Keratinocyte (primary cell): ENCODE measurements at regions not wholly inside any gene's neighbourhood (a gene's known extent, or its start where the extent isn't known, plus 50 kb on each side); places are given as distances from the start of the nearest gene placed in this dataset.
A peak's percentile ranks its signal among the peaks of the same experiment; 100 is the strongest.

Experiments used
- DNase-seq: peaks from one replicate; pipeline ENCODE4 v3.0.0-alpha.2; 2011; ENCODE audit warnings: low read depth, missing footprints, low spot score
- FAIRE-seq: peaks from 2 replicates; lab custom pipeline; 2011; peaks lifted over from hg19 to GRCh38; lab: Jason Lieb, UNC
- H2AFZ ChIP-seq: 2 replicates; pipeline ENCODE4 v1.6.0; 2012; ENCODE audit warnings: low read length, control low read depth, inconsistent platforms; ENCODE audit not compliant: control insufficient read depth
- H3K27ac ChIP-seq: 2 replicates; pipeline ENCODE4 v1.5.1; 2011; ENCODE audit warnings: low read length; ENCODE audit not compliant: control insufficient read depth, insufficient read depth
- H3K27me3 ChIP-seq: 3 replicates; pipeline ENCODE4 v1.6.0; 2011; ENCODE audit warnings: low read length; ENCODE audit not compliant: control insufficient read depth, insufficient read depth; ENCODE audit errors: extremely low read depth
- H3K36me3 ChIP-seq, 2 experiments: 2 replicates in 1 of 2; 3 replicates in 1 of 2; pipeline ENCODE4 v1.5.1; 2011; ENCODE audit warnings: low read length in 2 of 2, mild to moderate bottlenecking in 1 of 2; ENCODE audit not compliant: control insufficient read depth in 2 of 2, insufficient read depth in 2 of 2; ENCODE audit errors: extremely low read depth in 1 of 2
- H3K4me1 ChIP-seq: 3 replicates; pipeline ENCODE4 v1.5.1; 2011; ENCODE audit warnings: low read length; ENCODE audit not compliant: control insufficient read depth, insufficient read depth; ENCODE audit errors: extremely low read depth
- H3K4me2 ChIP-seq: 3 replicates; pipeline ENCODE4 v1.6.0; 2011; ENCODE audit warnings: low read depth, low read length; ENCODE audit not compliant: control insufficient read depth, insufficient read depth; ENCODE audit errors: extremely low read depth
- H3K4me3 ChIP-seq, 3 experiments: fragments of 200-600 bp in 1 of 3; sonication (generic) in 1 of 3; 2 replicates in 2 of 3; 3 replicates in 1 of 3; pipeline ENCODE4 v1.5.1; 2011 to 2016; ENCODE audit warnings: low read length in 3 of 3, mild to moderate bottlenecking in 3 of 3, control low read depth in 2 of 3, inconsistent platforms in 1 of 3, low read depth in 1 of 3, mixed read lengths in 1 of 3, mixed run types in 1 of 3, moderate library complexity in 1 of 3; ENCODE audit not compliant: control insufficient read depth in 2 of 3, insufficient read depth in 2 of 3; ENCODE audit errors: extremely low read depth in 1 of 3
- H3K79me2 ChIP-seq: 2 replicates; pipeline ENCODE4 v1.6.0; 2012; ENCODE audit warnings: low read length; ENCODE audit not compliant: control insufficient read depth, insufficient read depth
- H3K9ac ChIP-seq: 3 replicates; pipeline ENCODE4 v1.6.0; 2011; ENCODE audit warnings: low read length; ENCODE audit not compliant: control insufficient read depth, insufficient read depth; ENCODE audit errors: extremely low read depth
- H3K9me1 ChIP-seq: 3 replicates; pipeline ENCODE4 v1.6.0; 2011; ENCODE audit warnings: low read length; ENCODE audit not compliant: control insufficient read depth, insufficient read depth; ENCODE audit errors: extremely low read depth
- H3K9me3 ChIP-seq: 2 replicates; pipeline ENCODE4 v1.5.1; 2012; ENCODE audit warnings: low read depth, low read length; ENCODE audit not compliant: control insufficient read depth
- H4K20me1 ChIP-seq: 3 replicates; pipeline ENCODE4 v1.6.0; 2011; ENCODE audit warnings: low read length; ENCODE audit not compliant: control insufficient read depth, insufficient read depth; ENCODE audit errors: extremely low read depth
- EZH2 ChIP-seq: IDR thresholded peaks from one replicate; pipeline ENCODE4 v1.6.1; 2012; ENCODE audit warnings: inconsistent platforms, mild to moderate bottlenecking, low read length, moderate library complexity
- dilution Hi-C: fragments of 300-500 bp; cut with MboI; formaldehyde crosslinking; loops from one replicate; pipeline ENCODE4 v1.7.0; 2020; ENCODE audit warnings: low sequenced_read_pairs; ENCODE audit not compliant: extremely low pct_ligation_motif_present
- TF ChIP-seq, protein P1 (sequence below), 3 experiments: IDR thresholded peaks in 1 of 3; conservative IDR thresholded peaks in 1 of 3; optimal IDR thresholded peaks in 1 of 3; 2 replicates in 2 of 3; 3 replicates in 1 of 3; pipeline versions ENCODE3 to v1.5.1; 2011; ENCODE audit warnings: low read length in 3 of 3, mild to moderate bottlenecking in 3 of 3, moderate library complexity in 2 of 3, control low read depth in 1 of 3, inconsistent platforms in 1 of 3; ENCODE audit not compliant: insufficient read depth in 2 of 3; ENCODE audit errors: extremely low read depth in 1 of 3

DNA sequence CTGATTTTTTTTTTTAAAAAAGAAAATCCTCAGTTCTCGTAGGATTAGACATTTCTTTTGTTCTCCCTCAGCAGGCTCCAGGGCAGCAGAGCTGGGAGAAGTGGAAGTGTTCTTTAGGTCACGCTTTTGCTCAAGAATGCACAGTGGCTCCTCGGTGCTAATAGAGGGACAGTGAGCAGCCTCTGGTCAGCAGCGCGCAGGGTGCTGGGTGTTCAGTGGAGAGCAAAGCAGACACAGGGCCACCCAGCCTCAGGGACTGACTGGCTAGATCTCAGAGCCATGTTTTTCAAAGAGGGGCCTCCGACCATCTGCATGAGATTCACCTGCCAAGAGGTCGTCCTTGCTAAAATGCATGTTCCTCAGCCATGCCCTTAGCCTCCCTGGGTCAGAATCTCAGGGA lies 218.8 kb downstream of the HAUS1 start:
- Histone ChIP-seq H3K9me1 (no peaks in the 10 kb centered on the region), H3K79me2 (no peaks in the 10 kb centered on the region), H3K4me2 (peak overlapping the region; percentile 33), H3K4me1 (peaks cover 46% of the 10 kb centered on the region), H3K27me3 (no peaks in the 10 kb centered on the region), H3K9ac (peak overlapping the region; percentile 68), H3K27ac (peak overlapping the region; percentile 95), H4K20me1 (no peaks in the 10 kb centered on the region), H3K4me3 (no peak overlapping the region), H2AFZ (no peak overlapping the region), H3K36me3 (no peaks in the 10 kb centered on the region), H3K9me3 (no peaks in the 10 kb centered on the region)
- no peak for FAIRE-seq
- no peak for DNase-seq
- TF ChIP-seq EZH2, result no peak
- TF ChIP-seq, protein P1, sequence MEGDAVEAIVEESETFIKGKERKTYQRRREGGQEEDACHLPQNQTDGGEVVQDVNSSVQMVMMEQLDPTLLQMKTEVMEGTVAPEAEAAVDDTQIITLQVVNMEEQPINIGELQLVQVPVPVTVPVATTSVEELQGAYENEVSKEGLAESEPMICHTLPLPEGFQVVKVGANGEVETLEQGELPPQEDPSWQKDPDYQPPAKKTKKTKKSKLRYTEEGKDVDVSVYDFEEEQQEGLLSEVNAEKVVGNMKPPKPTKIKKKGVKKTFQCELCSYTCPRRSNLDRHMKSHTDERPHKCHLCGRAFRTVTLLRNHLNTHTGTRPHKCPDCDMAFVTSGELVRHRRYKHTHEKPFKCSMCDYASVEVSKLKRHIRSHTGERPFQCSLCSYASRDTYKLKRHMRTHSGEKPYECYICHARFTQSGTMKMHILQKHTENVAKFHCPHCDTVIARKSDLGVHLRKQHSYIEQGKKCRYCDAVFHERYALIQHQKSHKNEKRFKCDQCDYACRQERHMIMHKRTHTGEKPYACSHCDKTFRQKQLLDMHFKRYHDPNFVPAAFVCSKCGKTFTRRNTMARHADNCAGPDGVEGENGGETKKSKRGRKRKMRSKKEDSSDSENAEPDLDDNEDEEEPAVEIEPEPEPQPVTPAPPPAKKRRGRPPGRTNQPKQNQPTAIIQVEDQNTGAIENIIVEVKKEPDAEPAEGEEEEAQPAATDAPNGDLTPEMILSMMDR (optimal IDR thresholded peaks at IDR 0.05 in 1 of 3, IDR thresholded peaks at IDR 0.05 in 1 of 3, conservative IDR thresholded peaks at IDR 0.05 in 1 of 3; ENCODE audit: extremely low read depth in 1 of 3, insufficient read depth in 2 of 3, low read length in 3 of 3), result no peak
- dilution Hi-C loops, result no loop called here

DNA sequence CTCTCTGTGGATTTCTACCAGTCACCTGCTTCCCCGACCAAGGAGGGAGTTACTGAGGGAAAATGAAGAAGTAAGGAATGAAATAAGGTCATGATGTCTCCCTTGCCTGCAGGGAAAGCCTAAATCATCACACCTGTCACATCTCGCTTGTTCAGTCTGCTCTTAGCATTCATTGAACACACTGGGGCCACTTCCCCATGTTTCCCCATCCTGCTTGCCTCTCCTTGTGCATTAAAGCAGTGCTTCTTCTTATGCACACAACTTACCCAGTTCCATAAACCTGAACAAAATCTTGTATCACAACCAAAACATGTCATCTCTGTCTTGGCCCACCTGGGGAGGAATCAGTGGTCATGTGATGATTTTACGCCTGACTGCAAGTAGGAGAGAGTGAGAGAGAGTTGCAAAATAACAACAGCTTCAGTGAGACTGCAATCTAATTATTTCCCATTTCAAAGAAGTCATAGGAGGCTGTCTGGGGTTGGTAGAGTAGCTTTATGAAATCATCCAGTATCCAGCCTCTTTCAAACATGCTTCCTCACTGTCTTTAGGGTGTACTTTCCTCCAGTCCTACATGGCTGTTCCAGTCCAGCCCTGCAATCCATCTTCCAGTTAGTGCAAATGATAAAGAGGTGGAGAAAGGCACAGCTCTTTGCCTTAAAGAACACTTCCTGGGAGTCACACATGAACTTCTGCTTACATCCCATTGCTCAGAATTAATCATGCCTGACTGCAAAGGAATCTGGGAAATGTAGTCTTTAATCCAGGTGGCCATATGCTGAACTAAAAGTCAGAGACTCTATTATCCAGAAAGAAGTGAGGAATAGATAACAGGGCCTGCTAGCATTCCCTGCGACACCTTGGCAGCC lies 220.1 kb downstream of the HAUS1 start:
- dilution Hi-C loops, result no loop called here
- H3K27ac ChIP-seq, result peak overlapping the region; percentile 68

More for the DNA sequence above, 220.1 kb downstream of the HAUS1 start:
- Histone ChIP-seq H3K9me3 (no peaks in the 10 kb centered on the region), H3K4me2 (peak overlapping the region; percentile 54), H2AFZ (peak overlapping the region; percentile 67), H3K9ac (no peak overlapping the region), H3K79me2 (no peaks in the 10 kb centered on the region), H3K27me3 (no peaks in the 10 kb centered on the region), H3K4me3 (no peak overlapping the region), H4K20me1 (no peaks in the 10 kb centered on the region), H3K4me1 (peaks cover 46% of the 10 kb centered on the region), H3K36me3 (no peaks in the 10 kb centered on the region), H3K9me1 (no peaks in the 10 kb centered on the region)
- DNase-seq (peak; percentile 44), FAIRE-seq (peak; percentile 98)
- TF ChIP-seq EZH2, result no peak
- TF ChIP-seq, protein P1 (optimal IDR thresholded peaks at IDR 0.05 in 1 of 3, IDR thresholded peaks at IDR 0.05 in 1 of 3, conservative IDR thresholded peaks at IDR 0.05 in 1 of 3; ENCODE audit: extremely low read depth in 1 of 3, insufficient read depth in 2 of 3, low read length in 3 of 3), result no peak
